ENCODE measurements at regions not wholly inside any gene's neighbourhood (a gene's known extent, or its start where the extent isn't known, plus 50 kb on each side); places are given as distances from the start of the nearest gene placed in this dataset.

GRCh38 chr3:162764051-162764807 is 1267.6 kb downstream of the OTOL1 start:
- DNase-seq, result no peak

GRCh38 chr3:162764808-162765071 is 1268.1 kb downstream of the OTOL1 start:
- DNase-seq, result no peak

- no peak for DNase-seq
Observed at GRCh38 chr3:162765524-162765923, 1268.9 kb downstream of the OTOL1 start.

- no peak for DNase-seq
Observed at GRCh38 chr3:162769564-162769963, 1273.0 kb downstream of the OTOL1 start.

GRCh38 chr3:162770551-162770950 is 1273.9 kb downstream of the OTOL1 start:
- DNase-seq, result no peak

- DNase-seq, result no peak
Observed at GRCh38 chr3:162774613-162775100, 1278.0 kb downstream of the OTOL1 start.

GRCh38 chr3:162776148-162776547 is 1279.5 kb downstream of the OTOL1 start:
- no peak for DNase-seq

GRCh38 chr3:162777118-162777517 is 1280.5 kb downstream of the OTOL1 start:
- DNase-seq, result no peak

GRCh38 chr3:162780313-162780712 is 1283.7 kb downstream of the OTOL1 start:
- no peak for DNase-seq

GRCh38 chr3:162799910-162800309 is 1303.3 kb downstream of the OTOL1 start:
- no peak for DNase-seq

GRCh38 chr3:162802228-162802965 is 1305.8 kb downstream of the OTOL1 start:
- DNase-seq, result no peak

GRCh38 chr3:162810776-162811175 is 1314.2 kb downstream of the OTOL1 start:
- no peak for DNase-seq

GRCh38 chr3:162842549-162843216 is 1346.1 kb downstream of the OTOL1 start:
- DNase-seq, result no peak

- DNase-seq, result no peak
Observed at GRCh38 chr3:162845918-162846317, 1349.3 kb downstream of the OTOL1 start.

GRCh38 chr3:162847511-162847910 is 1350.9 kb downstream of the OTOL1 start:
- no peak for DNase-seq

- DNase-seq, result no peak
Observed at GRCh38 chr3:162863579-162863978, 1367.0 kb downstream of the OTOL1 start.

GRCh38 chr3:162865466-162865865 is 1368.9 kb downstream of the OTOL1 start:
- no peak for DNase-seq

- no peak for DNase-seq
Observed at GRCh38 chr3:162879021-162879562, 1382.5 kb downstream of the OTOL1 start.

- no peak for DNase-seq
Observed at GRCh38 chr3:162884373-162884772, 1387.8 kb downstream of the OTOL1 start.

GRCh38 chr3:162892921-162893793 is 1396.5 kb downstream of the OTOL1 start:
- DNase-seq, result no peak

GRCh38 chr3:162897291-162897690 is 1400.7 kb downstream of the OTOL1 start:
- no peak for DNase-seq

- DNase-seq, result no peak
Observed at GRCh38 chr3:162932503-162932902, 1435.9 kb downstream of the OTOL1 start.

GRCh38 chr3:162933656-162934055 is 1437.0 kb downstream of the OTOL1 start:
- no peak for DNase-seq

All from NCI-H2171 (cell line).